ENCODE measurements at regions not wholly inside any gene's neighbourhood (a gene's known extent, or its start where the extent isn't known, plus 50 kb on each side); places are given as distances from the start of the nearest gene placed in this dataset.
"Not testable (repeated sequence)": the region's sequence is repeated elsewhere in the genome, so short reads cannot be mapped to it uniquely, and the experiment has no call there.

GRCh38 chr7:55721004-55721403, 141.5 kb downstream of the SEPTIN14 start:
- H3K4me3 Mint-ChIP-seq; intact Hi-C loops (cut with micrococcal nuclease): not testable (repeated sequence)

GRCh38 chr7:55715247-55715867, 143.1 kb upstream of the VOPP1 start:
- ATAC-seq; intact Hi-C loops (cut with micrococcal nuclease); H3K4me3 Mint-ChIP-seq; H3K4me1 ChIP-seq (ENCODE audit: control insufficient read depth, insufficient read depth, low read length); H3K4me3 ChIP-seq (ENCODE audit: low read length); H3K27me3 ChIP-seq (ENCODE audit: control insufficient read depth, insufficient read depth, low read length); H3K27ac ChIP-seq (ENCODE audit: low read length); DNase-seq; H3K4me1 Mint-ChIP-seq; H3K9me3 ChIP-seq (ENCODE audit: control insufficient read depth, insufficient read depth, low read length); H3K27me3 Mint-ChIP-seq (ENCODE audit: low read depth in 2 of 2); H3K9me3 Mint-ChIP-seq; H3K36me3 ChIP-seq (ENCODE audit: control insufficient read depth, insufficient read depth, low read length); H3K27ac Mint-ChIP-seq; H3K36me3 Mint-ChIP-seq: not testable (repeated sequence)
- 64% methylated on average over 4 of the region's 5 CpGs for WGBS (ENCODE audit: insufficient coverage)

More at GRCh38 chr7:55721004-55721403, 141.5 kb downstream of the SEPTIN14 start:
- H3K4me3 ChIP-seq (ENCODE audit: low read length); H3K4me1 Mint-ChIP-seq; H3K36me3 Mint-ChIP-seq; H3K27ac ChIP-seq (ENCODE audit: low read length); H3K27me3 ChIP-seq (ENCODE audit: control insufficient read depth, insufficient read depth, low read length); H3K27me3 Mint-ChIP-seq (ENCODE audit: low read depth in 2 of 2); H3K36me3 ChIP-seq (ENCODE audit: control insufficient read depth, insufficient read depth, low read length); ATAC-seq; H3K9me3 ChIP-seq (ENCODE audit: control insufficient read depth, insufficient read depth, low read length); H3K9me3 Mint-ChIP-seq; H3K4me1 ChIP-seq (ENCODE audit: control insufficient read depth, insufficient read depth, low read length); H3K27ac Mint-ChIP-seq; DNase-seq: not testable (repeated sequence)
- no CpG with 5 or more reads among the region's 1 CpG for WGBS (ENCODE audit: insufficient coverage)

GRCh38 chr7:55714370-55714769, 142.1 kb upstream of the VOPP1 start:
- H3K4me1 ChIP-seq (ENCODE audit: control insufficient read depth, insufficient read depth, low read length); H3K27me3 Mint-ChIP-seq (ENCODE audit: low read depth in 2 of 2); H3K27ac Mint-ChIP-seq; H3K9me3 Mint-ChIP-seq; H3K27ac ChIP-seq (ENCODE audit: low read length); H3K4me1 Mint-ChIP-seq; H3K4me3 ChIP-seq (ENCODE audit: low read length); H3K4me3 Mint-ChIP-seq; H3K9me3 ChIP-seq (ENCODE audit: control insufficient read depth, insufficient read depth, low read length); DNase-seq; intact Hi-C loops (cut with micrococcal nuclease); ATAC-seq; H3K27me3 ChIP-seq (ENCODE audit: control insufficient read depth, insufficient read depth, low read length); H3K36me3 ChIP-seq (ENCODE audit: control insufficient read depth, insufficient read depth, low read length); H3K36me3 Mint-ChIP-seq: not testable (repeated sequence)
- WGBS (ENCODE audit: insufficient coverage), result no CpG with 5 or more reads among the region's 2 CpGs

GRCh38 chr7:55710312-55710711, 138.0 kb upstream of the VOPP1 start:
- intact Hi-C loops (cut with micrococcal nuclease), result not testable (repeated sequence)

GRCh38 chr7:55708028-55708427, 135.7 kb upstream of the VOPP1 start:
- DNase-seq; H3K27me3 Mint-ChIP-seq (ENCODE audit: low read depth in 2 of 2); H3K36me3 ChIP-seq (ENCODE audit: control insufficient read depth, insufficient read depth, low read length); H3K4me3 Mint-ChIP-seq; H3K4me1 ChIP-seq (ENCODE audit: control insufficient read depth, insufficient read depth, low read length); H3K9me3 Mint-ChIP-seq; H3K27ac Mint-ChIP-seq; H3K9me3 ChIP-seq (ENCODE audit: control insufficient read depth, insufficient read depth, low read length); H3K36me3 Mint-ChIP-seq; H3K27ac ChIP-seq (ENCODE audit: low read length); ATAC-seq; intact Hi-C loops (cut with micrococcal nuclease); H3K27me3 ChIP-seq (ENCODE audit: control insufficient read depth, insufficient read depth, low read length); H3K4me1 Mint-ChIP-seq; H3K4me3 ChIP-seq (ENCODE audit: low read length): not testable (repeated sequence)
- 91% methylated on average over 2 of the region's 6 CpGs for WGBS (ENCODE audit: insufficient coverage)

More at GRCh38 chr7:55710312-55710711, 138.0 kb upstream of the VOPP1 start:
- H3K4me3 ChIP-seq (ENCODE audit: low read length); ATAC-seq; H3K4me1 Mint-ChIP-seq; H3K36me3 Mint-ChIP-seq; H3K27ac ChIP-seq (ENCODE audit: low read length); H3K4me3 Mint-ChIP-seq; H3K36me3 ChIP-seq (ENCODE audit: control insufficient read depth, insufficient read depth, low read length); H3K9me3 ChIP-seq (ENCODE audit: control insufficient read depth, insufficient read depth, low read length); H3K27ac Mint-ChIP-seq; H3K27me3 ChIP-seq (ENCODE audit: control insufficient read depth, insufficient read depth, low read length); DNase-seq; H3K9me3 Mint-ChIP-seq; H3K27me3 Mint-ChIP-seq (ENCODE audit: low read depth in 2 of 2); H3K4me1 ChIP-seq (ENCODE audit: control insufficient read depth, insufficient read depth, low read length): not testable (repeated sequence)
- 100% methylated on average over 2 of the region's 2 CpGs for WGBS (ENCODE audit: insufficient coverage)

GRCh38 chr7:55707410-55707809, 135.1 kb upstream of the VOPP1 start:
- ATAC-seq; H3K36me3 Mint-ChIP-seq; H3K9me3 Mint-ChIP-seq; H3K27ac ChIP-seq (ENCODE audit: low read length); intact Hi-C loops (cut with micrococcal nuclease); H3K4me3 ChIP-seq (ENCODE audit: low read length); H3K4me1 Mint-ChIP-seq; H3K4me3 Mint-ChIP-seq; H3K27ac Mint-ChIP-seq; DNase-seq; H3K4me1 ChIP-seq (ENCODE audit: control insufficient read depth, insufficient read depth, low read length); H3K27me3 Mint-ChIP-seq (ENCODE audit: low read depth in 2 of 2); H3K27me3 ChIP-seq (ENCODE audit: control insufficient read depth, insufficient read depth, low read length); H3K9me3 ChIP-seq (ENCODE audit: control insufficient read depth, insufficient read depth, low read length); H3K36me3 ChIP-seq (ENCODE audit: control insufficient read depth, insufficient read depth, low read length): not testable (repeated sequence)
- no CpG with 5 or more reads among the region's 3 CpGs for WGBS (ENCODE audit: insufficient coverage)

GRCh38 chr7:55706451-55707195, 134.3 kb upstream of the VOPP1 start:
- H3K27me3 Mint-ChIP-seq (ENCODE audit: low read depth in 2 of 2); H3K4me1 Mint-ChIP-seq; H3K36me3 ChIP-seq (ENCODE audit: control insufficient read depth, insufficient read depth, low read length); H3K27me3 ChIP-seq (ENCODE audit: control insufficient read depth, insufficient read depth, low read length); H3K4me3 ChIP-seq (ENCODE audit: low read length); H3K4me1 ChIP-seq (ENCODE audit: control insufficient read depth, insufficient read depth, low read length); H3K36me3 Mint-ChIP-seq; ATAC-seq; intact Hi-C loops (cut with micrococcal nuclease); H3K27ac Mint-ChIP-seq; H3K9me3 ChIP-seq (ENCODE audit: control insufficient read depth, insufficient read depth, low read length); H3K9me3 Mint-ChIP-seq; DNase-seq; H3K4me3 Mint-ChIP-seq; H3K27ac ChIP-seq (ENCODE audit: low read length): not testable (repeated sequence)
- 64% methylated on average over 2 of the region's 5 CpGs for WGBS (ENCODE audit: insufficient coverage)
